Left lung (tissue), 4 donors: ENCODE measurements at regions not wholly inside any gene's neighbourhood (a gene's known extent, or its start where the extent isn't known, plus 50 kb on each side); places are given as distances from the start of the nearest gene placed in this dataset.

Experiments used
- ATAC-seq: fragments of 200-7000 bp; cut with Tn5 transposase; one replicate; pipeline ENCODE4 v1.9.1; 2020; ENCODE audit warnings: moderate library complexity
- DNase-seq, 4 donors: peaks; one replicate each; pipeline ENCODE4 v3.0.0-alpha.2; 2013 to 2020
- H3K27ac ChIP-seq, 2 donors: fragments of 200-600 bp; sonication (generic) in 1 of 2; one replicate each; pipeline versions ENCODE4 v1.5.0 to v1.8.0; 2020 to 2021
- H3K27me3 ChIP-seq, 2 donors: fragments of 200-600 bp; sonication (generic) in 1 of 2; one replicate each; pipeline versions ENCODE4 v1.5.0 to v1.8.0; 2020 to 2021
- H3K36me3 ChIP-seq, 2 donors: fragments of 200-600 bp; sonication (generic) in 1 of 2; one replicate each; pipeline versions ENCODE4 v1.5.0 to v1.8.0; 2020 to 2021
- H3K4me1 ChIP-seq, 2 donors: fragments of 200-600 bp; one replicate each; pipeline ENCODE4 v1.8.0; 2021
- H3K4me3 ChIP-seq, 2 donors: fragments of 200-600 bp; sonication (generic) in 1 of 2; one replicate each; pipeline versions ENCODE4 v1.5.0 to v1.8.0; 2020 to 2021; ENCODE audit warnings: mild to moderate bottlenecking in 1 of 2
- H3K9me3 ChIP-seq, 2 donors: fragments of 200-600 bp; sonication (generic) in 1 of 2; one replicate each; pipeline versions ENCODE4 v1.5.0 to v1.8.0; 2020 to 2021
- CTCF ChIP-seq, 2 donors: fragments of 200-600 bp; sonication (generic) in 1 of 2; IDR thresholded peaks; one replicate each; pipeline versions ENCODE4 v1.5.0 to v1.8.0; 2021; ENCODE audit warnings: antibody characterized with exemption in 2 of 2
- intact Hi-C, 2 donors: fragments of 100-400 bp; cut with DNase I; formaldehyde crosslinking; loops; one replicate each; pipeline versions ENCODE4 v1.11.2 to v1.14.2; 2022
- donor health status: DM: no; HTN: yes; CAD: no.
- donor health status: DM: no; HTN: no; CAD: no.

- ATAC-seq = no peak
- Histone ChIP-seq H3K27me3 (no peaks in the 10 kb centered on the region), H3K36me3 (no peaks in the 10 kb centered on the region), H3K4me1 (no peaks in the 10 kb centered on the region), H3K27ac (no peak overlapping the region), H3K4me3 (no peak overlapping the region), H3K9me3 (no peaks in the 10 kb centered on the region)
- DNase-seq = no peak
- intact Hi-C loops = no loop called here
- TF ChIP-seq CTCF (IDR thresholded peaks at IDR 0.05) = no peak
These were observed 178.6 kb downstream of the RAB11FIP2 start for GRCh38 chr10:117868151-117868550.

- Histone ChIP-seq H3K4me3 (no peak overlapping the region), H3K36me3 (no peaks in the 10 kb centered on the region), H3K27ac (no peak overlapping the region), H3K27me3 (peaks cover 0 to 17% of the 10 kb centered on the region in 2 donors), H3K4me1 (no peaks in the 10 kb centered on the region), H3K9me3 (no peaks in the 10 kb centered on the region)
- intact Hi-C loops = no loop called here
- ATAC-seq = no peak
- no peak for DNase-seq
- TF ChIP-seq CTCF (IDR thresholded peaks at IDR 0.05) = no peak
These were observed 170.9 kb downstream of the RAB11FIP2 start for GRCh38 chr10:117875793-117876192.

GRCh38 chr10:117876210-117876609, 170.5 kb downstream of the RAB11FIP2 start:
- Histone ChIP-seq H3K4me3 (no peak overlapping the region), H3K36me3 (no peaks in the 10 kb centered on the region), H3K27ac (no peak overlapping the region), H3K4me1 (no peaks in the 10 kb centered on the region), H3K27me3 (peaks cover 0 to 17% of the 10 kb centered on the region in 2 donors), H3K9me3 (no peaks in the 10 kb centered on the region)
- no peak for TF ChIP-seq CTCF (IDR thresholded peaks at IDR 0.05)
- intact Hi-C loops = no loop called here
- DNase-seq (no peak), ATAC-seq (no peak)

- intact Hi-C loops = no loop called here
These were observed 168.1 kb downstream of the RAB11FIP2 start for GRCh38 chr10:117878626-117879025.

GRCh38 chr10:117884093-117884492, 162.6 kb downstream of the RAB11FIP2 start:
- DNase-seq (no peak), ATAC-seq (no peak)
- no peaks in the 10 kb centered on the region for H3K36me3 ChIP-seq
- H3K27ac ChIP-seq = no peak overlapping the region
- no peaks in the 10 kb centered on the region for H3K9me3 ChIP-seq
- H3K4me3 ChIP-seq = no peak overlapping the region
- no peak for TF ChIP-seq CTCF (IDR thresholded peaks at IDR 0.05)
- H3K27me3 ChIP-seq = peaks cover 0 to 9% of the 10 kb centered on the region in 2 donors
- no peaks in the 10 kb centered on the region for H3K4me1 ChIP-seq
- intact Hi-C loops = no loop called here

More at GRCh38 chr10:117878626-117879025, 168.1 kb downstream of the RAB11FIP2 start:
- Histone ChIP-seq H3K9me3 (no peaks in the 10 kb centered on the region), H3K4me1 (no peaks in the 10 kb centered on the region), H3K27me3 (peaks cover 0 to 17% of the 10 kb centered on the region in 2 donors), H3K4me3 (no peak overlapping the region), H3K27ac (no peak overlapping the region), H3K36me3 (no peaks in the 10 kb centered on the region)
- ATAC-seq = no peak
- DNase-seq = no peak
- no peak for TF ChIP-seq CTCF (IDR thresholded peaks at IDR 0.05)
